HepG2 (cell line): ENCODE measurements at regions not wholly inside any gene's neighbourhood (a gene's known extent, or its start where the extent isn't known, plus 50 kb on each side); places are given as distances from the start of the nearest gene placed in this dataset.

Source experiments
- ATAC-seq: fragments of 200-7000 bp; cut with Tn5 transposase; 3 replicates; pipeline ENCODE4 v1.9.1; 2020; ENCODE audit warnings: mild to moderate bottlenecking, moderate library complexity
- BruUV-seq: library from RNA; stranded (reverse); fragments of 400-500 nt; replicated peaks from 2 replicates; lab custom pipeline; 2021; lab: Mats Ljungman, UMichigan
- CTCF ChIA-PET: fragments of 300-600 bp; formaldehyde crosslinking; extraction: SDS; loops from one replicate; lab custom pipeline; 2021; ENCODE audit warnings: low total read pairs, inconsistent platforms, low intra/inter-chr PET ratio; lab: Yijun Ruan, JAX
- POLR2A ChIA-PET: fragments of 350-600 bp; sonication (Branson Sonifier 250); formaldehyde crosslinking; loops from one replicate; lab custom pipeline; 2020; ENCODE audit warnings: antibody characterized with exemption, inconsistent platforms; lab: Yijun Ruan, JAX
- DNase-seq: peaks from one replicate; pipeline ENCODE4 v3.0.0-alpha.2; 2015; ENCODE audit warnings: low spot score
- FAIRE-seq: peaks from 3 replicates; lab custom pipeline; 2011; peaks lifted over from hg19 to GRCh38; lab: Jason Lieb, UNC
- H2AFZ ChIP-seq: one replicate; pipeline ENCODE4 v1.6.1; 2011; ENCODE audit warnings: low read length, inconsistent platforms
- H3K27ac ChIP-seq: fragments of 300-600 bp; 3 replicates; pipeline ENCODE4 v1.8.0; 2011; ENCODE audit warnings: mixed run types, mild to moderate bottlenecking, mixed read lengths, low read length, inconsistent platforms; ENCODE audit not compliant: insufficient read depth; ENCODE audit errors: extremely low read length
- H3K27me3 ChIP-seq, 2 experiments: fragments of 200-600 bp in 1 of 2; 2 replicates in 1 of 2; 3 replicates in 1 of 2; pipeline versions ENCODE4 v1.6.0 to v1.8.0; 2011; ENCODE audit warnings: low read length in 2 of 2, mild to moderate bottlenecking in 2 of 2, moderate library complexity in 2 of 2, inconsistent platforms in 1 of 2; ENCODE audit not compliant: insufficient read depth in 2 of 2, control insufficient read depth in 1 of 2
- H3K36me3 ChIP-seq, 2 experiments: fragments of 200-600 bp in 1 of 2; replicated peaks in 1 of 2; 2 replicates in 1 of 2; 3 replicates in 1 of 2; pipeline versions ENCODE4 v1.5.1 to v1.8.0; 2011; ENCODE audit warnings: low read length in 2 of 2, inconsistent platforms in 1 of 2; ENCODE audit not compliant: insufficient read depth in 2 of 2, control insufficient read depth in 1 of 2
- H3K4me1 ChIP-seq: 2 replicates; pipeline ENCODE4 v1.5.1; 2012; ENCODE audit warnings: low read length, inconsistent platforms; ENCODE audit not compliant: insufficient read depth
- H3K4me2 ChIP-seq: 2 replicates; pipeline ENCODE4 v1.6.0; 2011; ENCODE audit warnings: low read depth, low read length, inconsistent platforms
- H3K4me3 ChIP-seq, 3 experiments: fragments of 200-600 bp in 1 of 3; sonication (generic), shearing (Covaris generic) in 1 of 3; replicated peaks in 1 of 3; 2 replicates each; pipeline ENCODE4 v1.5.1; 2011 to 2016; ENCODE audit warnings: low read length in 3 of 3, inconsistent platforms in 2 of 3, low read depth in 2 of 3, mild to moderate bottlenecking in 2 of 3, control low read depth in 1 of 3, mixed read lengths in 1 of 3; ENCODE audit not compliant: insufficient read depth in 1 of 3
- H3K79me2 ChIP-seq: one replicate; pipeline ENCODE4 v1.6.1; 2011; ENCODE audit warnings: low read length, inconsistent platforms; ENCODE audit not compliant: insufficient read depth
- H3K9ac ChIP-seq: 2 replicates; pipeline ENCODE4 v1.6.0; 2011; ENCODE audit warnings: mild to moderate bottlenecking, low read depth, low read length, inconsistent platforms; ENCODE audit not compliant: insufficient read depth
- H3K9me3 ChIP-seq: 2 replicates; pipeline ENCODE4 v1.5.1; 2012; ENCODE audit warnings: mild to moderate bottlenecking, low read length
- H4K20me1 ChIP-seq: 2 replicates; pipeline ENCODE4 v1.6.0; 2011; ENCODE audit warnings: inconsistent platforms, mild to moderate bottlenecking, low read length, moderate library complexity; ENCODE audit not compliant: insufficient read depth
- HNRNPUL1 ChIP-seq: fragments of 200-400 bp; formaldehyde crosslinking; IDR thresholded peaks from 2 replicates; pipeline ENCODE4 v1.6.1; 2017; ENCODE audit warnings: low read depth, mild to moderate bottlenecking, low read length, moderate library complexity
- JUN ChIP-seq: sonication (generic); formaldehyde crosslinking; IDR thresholded peaks from 2 replicates; pipeline ENCODE4 v1.4.0; 2020; ENCODE audit warnings: mild to moderate bottlenecking, missing genetic modification reagents
- KLF12 ChIP-seq: sonication (generic); formaldehyde crosslinking; IDR thresholded peaks from 2 replicates; pipeline ENCODE4 v1.4.0; 2020; ENCODE audit warnings: missing genetic modification reagents, borderline replicate concordance
- MAFF ChIP-seq: IDR thresholded peaks from 2 replicates; pipeline ENCODE4 v1.6.1; 2011; ENCODE audit warnings: low read depth, low read length, improper control_type of control experiment
- MAFK ChIP-seq, 2 experiments: IDR thresholded peaks in 1 of 2; conservative IDR thresholded peaks in 1 of 2; 2 replicates each; pipeline ENCODE4 v1.6.1; 2011; ENCODE audit warnings: improper control_type of control experiment in 2 of 2, low read length in 2 of 2
- TBX3 ChIP-seq: fragments of 450-650 bp; IDR thresholded peaks from 2 replicates; pipeline ENCODE4 v1.6.1; 2017; ENCODE audit warnings: antibody characterized with exemption, mild to moderate bottlenecking, inconsistent platforms, borderline replicate concordance
- ZNF569 ChIP-seq: sonication (generic); formaldehyde crosslinking; IDR thresholded peaks from 2 replicates; pipeline ENCODE4 v1.5.0; 2020; ENCODE audit warnings: mild to moderate bottlenecking, missing genetic modification reagents, moderate library complexity, borderline replicate concordance
- WGBS: methylation state at CpG from one replicate; pipeline ENCODE4 v1.1.6; 2017; ENCODE audit warnings: low lambda C conversion rate; 5-methylcytosine and 5-hydroxymethylcytosine counted together
- in situ Hi-C: cut with HindIII; loops from 2 replicates; pipeline ENCODE4 v1.10.0; 2017; ENCODE audit warnings: low pct_unique_long_range_greater_than_20kb; ENCODE audit not compliant: extremely low pct_ligation_motif_present
- intact Hi-C: fragments of 100-400 bp; cut with micrococcal nuclease; formaldehyde crosslinking; loops from one replicate; pipeline ENCODE4 v1.10.0; 2022; ENCODE audit not compliant: unreplicated experiment
- TF ChIP-seq, protein P1 (sequence below): sonication (generic); formaldehyde crosslinking; IDR thresholded peaks from 2 replicates; pipeline ENCODE4 v1.4.0; 2020; ENCODE audit warnings: low read depth, mild to moderate bottlenecking, missing genetic modification reagents
- TF ChIP-seq, protein P2 (sequence below): sonication (generic); formaldehyde crosslinking; IDR thresholded peaks from 2 replicates; pipeline ENCODE4 v1.4.0; 2020; ENCODE audit warnings: missing genetic modification reagents

DNA sequence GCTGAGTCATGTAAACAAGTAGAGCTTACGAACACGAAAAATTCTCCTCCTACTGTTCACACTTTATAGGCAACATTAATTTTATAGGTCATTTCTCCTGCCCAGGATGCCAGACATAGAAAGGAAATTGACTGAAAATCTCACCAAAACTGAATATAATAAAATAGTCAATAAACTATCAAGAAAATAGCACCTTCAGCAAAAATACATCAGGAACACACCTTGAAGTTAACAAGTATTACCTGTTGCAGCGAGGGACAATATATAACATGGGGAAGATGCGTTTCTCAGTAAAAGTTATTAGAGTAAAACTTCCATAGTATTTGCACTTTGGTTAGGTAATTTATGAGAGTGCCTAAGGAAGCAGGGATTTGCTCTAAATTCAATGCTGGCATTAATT, 344.6 kb downstream of the KCNJ3 start:
- ATAC-seq (no peak), DNase-seq (no peak), FAIRE-seq (no peak)
- CTCF ChIA-PET: no interaction called here
- peaks cover 11% of the 10 kb centered on the region; the same call in 1 of the 2 replicates for H3K9me3 ChIP-seq
- no peaks in the 10 kb centered on the region for H3K36me3 ChIP-seq
- H4K20me1 ChIP-seq: no peaks in the 10 kb centered on the region
- H3K4me2 ChIP-seq: no peak overlapping the region
- in situ Hi-C loops: no loop called here
- TF ChIP-seq MAFF: peak; percentile 62
- no peak for TF ChIP-seq KLF12 (CRISPR knock-in tag)
- TF ChIP-seq MAFK (conservative IDR thresholded peaks at IDR 0.05 in 1 of 2, IDR thresholded peaks at IDR 0.05 in 1 of 2; ENCODE audit: low read length in 2 of 2): peak; percentile 61 to 71; a peak in 3 of 4 replicates
- TF ChIP-seq HNRNPUL1: no peak
- H3K27ac ChIP-seq: no peak overlapping the region
- H3K79me2 ChIP-seq: no peaks in the 10 kb centered on the region
- H3K9ac ChIP-seq: no peak overlapping the region
- no peaks in the 10 kb centered on the region; a peak in 1 of 5 replicates for H3K27me3 ChIP-seq
- POLR2A ChIA-PET: no interaction called here
- no peaks in the 10 kb centered on the region for H3K4me1 ChIP-seq
- H3K4me3 ChIP-seq: no peak overlapping the region
- no peak overlapping the region for H2AFZ ChIP-seq
- BruUV-seq: no TSS peak
- intact Hi-C loops: no loop called here
- WGBS: 13% methylated on average over 4 of the region's 4 CpGs

DNA sequence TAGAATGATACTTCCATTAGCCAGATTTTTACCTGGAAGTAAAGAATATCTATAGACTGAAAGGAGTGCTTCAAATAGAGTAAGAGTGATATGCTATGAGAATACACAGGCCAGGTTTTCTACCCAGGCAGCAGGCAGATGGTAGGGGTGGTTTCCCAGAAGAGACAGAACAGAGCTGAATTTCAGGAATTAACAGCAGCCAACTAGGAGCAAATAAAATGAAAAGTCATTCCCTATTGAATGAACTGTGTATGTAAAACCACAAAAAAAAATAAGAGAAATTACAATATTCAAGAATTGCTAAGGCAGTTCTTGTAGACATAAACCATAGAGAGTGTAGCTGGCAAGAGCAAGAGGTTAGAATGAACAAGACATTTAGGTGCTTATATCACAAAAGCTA, 336.8 kb downstream of the KCNJ3 start:
- no peaks in the 10 kb centered on the region for H3K79me2 ChIP-seq
- intact Hi-C loops: no loop called here
- no peak overlapping the region for H3K4me3 ChIP-seq
- ChIA-PET POLR2A (no interaction called here), CTCF (no interaction called here)
- H3K36me3 ChIP-seq: no peaks in the 10 kb centered on the region
- no peak for FAIRE-seq
- H2AFZ ChIP-seq: no peak overlapping the region
- H3K9me3 ChIP-seq: no peaks in the 10 kb centered on the region
- TF ChIP-seq TBX3 (no peak), ZNF569 (CRISPR knock-in tag) (no peak), JUN (CRISPR knock-in tag) (no peak)
- TF ChIP-seq, protein P1, sequence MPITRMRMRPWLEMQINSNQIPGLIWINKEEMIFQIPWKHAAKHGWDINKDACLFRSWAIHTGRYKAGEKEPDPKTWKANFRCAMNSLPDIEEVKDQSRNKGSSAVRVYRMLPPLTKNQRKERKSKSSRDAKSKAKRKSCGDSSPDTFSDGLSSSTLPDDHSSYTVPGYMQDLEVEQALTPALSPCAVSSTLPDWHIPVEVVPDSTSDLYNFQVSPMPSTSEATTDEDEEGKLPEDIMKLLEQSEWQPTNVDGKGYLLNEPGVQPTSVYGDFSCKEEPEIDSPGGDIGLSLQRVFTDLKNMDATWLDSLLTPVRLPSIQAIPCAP (CRISPR knock-in tag): no peak
- TF ChIP-seq, protein P2, sequence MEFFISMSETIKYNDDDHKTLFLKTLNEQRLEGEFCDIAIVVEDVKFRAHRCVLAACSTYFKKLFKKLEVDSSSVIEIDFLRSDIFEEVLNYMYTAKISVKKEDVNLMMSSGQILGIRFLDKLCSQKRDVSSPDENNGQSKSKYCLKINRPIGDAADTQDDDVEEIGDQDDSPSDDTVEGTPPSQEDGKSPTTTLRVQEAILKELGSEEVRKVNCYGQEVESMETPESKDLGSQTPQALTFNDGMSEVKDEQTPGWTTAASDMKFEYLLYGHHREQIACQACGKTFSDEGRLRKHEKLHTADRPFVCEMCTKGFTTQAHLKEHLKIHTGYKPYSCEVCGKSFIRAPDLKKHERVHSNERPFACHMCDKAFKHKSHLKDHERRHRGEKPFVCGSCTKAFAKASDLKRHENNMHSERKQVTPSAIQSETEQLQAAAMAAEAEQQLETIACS: no peak
- DNase-seq: no peak
- no peaks in the 10 kb centered on the region for H3K27me3 ChIP-seq
- BruUV-seq: no TSS peak
- no peak overlapping the region for H3K9ac ChIP-seq
- in situ Hi-C loops: no loop called here
- H3K4me1 ChIP-seq: no peaks in the 10 kb centered on the region
- no peak overlapping the region for H3K27ac ChIP-seq
- H4K20me1 ChIP-seq: no peaks in the 10 kb centered on the region
- no peak overlapping the region for H3K4me2 ChIP-seq
- no peak for ATAC-seq
